GM12864 (cell line): ENCODE measurements at regions not wholly inside any gene's neighbourhood (a gene's known extent, or its start where the extent isn't known, plus 50 kb on each side); places are given as distances from the start of the nearest gene placed in this dataset.

ENCODE experiments used
- DNase-seq: peaks from one replicate; pipeline ENCODE4 v3.0.0-alpha.2; 2011; ENCODE audit warnings: low read depth
- H3K4me3 ChIP-seq: 2 replicates; pipeline ENCODE4 v1.5.1; 2011; ENCODE audit warnings: mild to moderate bottlenecking, low read depth, low read length, control low read depth
- TF ChIP-seq, protein P1 (sequence below): IDR thresholded peaks from 2 replicates; pipeline ENCODE4 v1.5.1; 2011; ENCODE audit warnings: low read depth, mild to moderate bottlenecking, moderate library complexity, low read length, control low read depth, inconsistent platforms; ENCODE audit errors: missing control alignments

DNA sequence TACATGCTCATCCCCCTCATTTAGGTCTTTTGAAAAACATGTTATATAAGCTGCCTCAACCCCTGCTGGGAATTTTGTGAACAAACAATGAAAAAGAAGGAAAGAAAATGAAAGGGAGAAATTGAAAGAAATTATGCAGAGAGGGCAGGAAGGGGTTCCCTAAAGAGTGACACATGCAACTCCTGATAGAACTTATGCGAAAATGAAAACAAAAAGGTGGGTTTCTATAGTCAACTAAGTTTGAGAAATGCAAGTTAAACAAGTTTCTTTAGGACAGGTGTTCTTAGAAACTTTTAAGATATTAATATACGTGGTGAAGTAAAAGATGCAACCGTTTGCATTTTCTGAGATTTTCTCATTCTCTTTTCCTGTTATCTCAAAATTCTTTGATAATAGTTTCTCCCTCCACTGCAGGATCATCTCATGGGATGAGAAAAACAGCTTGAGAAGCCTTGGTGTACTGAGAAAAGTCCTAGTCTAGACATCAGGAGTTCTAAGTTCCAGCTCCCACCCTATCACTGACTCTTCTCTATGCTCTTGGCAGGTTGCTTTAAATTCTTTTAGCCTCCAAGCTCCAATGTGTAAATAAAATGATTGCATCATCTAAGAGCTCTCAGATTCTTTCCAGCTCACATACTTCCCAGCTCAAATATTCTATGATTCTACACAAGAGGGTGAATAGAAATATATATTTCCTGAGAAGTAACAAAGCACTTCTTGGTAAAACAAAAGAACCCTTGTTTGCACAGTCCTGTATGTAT, 109.2 kb downstream of the FAM76B start:
- TF ChIP-seq, protein P1, sequence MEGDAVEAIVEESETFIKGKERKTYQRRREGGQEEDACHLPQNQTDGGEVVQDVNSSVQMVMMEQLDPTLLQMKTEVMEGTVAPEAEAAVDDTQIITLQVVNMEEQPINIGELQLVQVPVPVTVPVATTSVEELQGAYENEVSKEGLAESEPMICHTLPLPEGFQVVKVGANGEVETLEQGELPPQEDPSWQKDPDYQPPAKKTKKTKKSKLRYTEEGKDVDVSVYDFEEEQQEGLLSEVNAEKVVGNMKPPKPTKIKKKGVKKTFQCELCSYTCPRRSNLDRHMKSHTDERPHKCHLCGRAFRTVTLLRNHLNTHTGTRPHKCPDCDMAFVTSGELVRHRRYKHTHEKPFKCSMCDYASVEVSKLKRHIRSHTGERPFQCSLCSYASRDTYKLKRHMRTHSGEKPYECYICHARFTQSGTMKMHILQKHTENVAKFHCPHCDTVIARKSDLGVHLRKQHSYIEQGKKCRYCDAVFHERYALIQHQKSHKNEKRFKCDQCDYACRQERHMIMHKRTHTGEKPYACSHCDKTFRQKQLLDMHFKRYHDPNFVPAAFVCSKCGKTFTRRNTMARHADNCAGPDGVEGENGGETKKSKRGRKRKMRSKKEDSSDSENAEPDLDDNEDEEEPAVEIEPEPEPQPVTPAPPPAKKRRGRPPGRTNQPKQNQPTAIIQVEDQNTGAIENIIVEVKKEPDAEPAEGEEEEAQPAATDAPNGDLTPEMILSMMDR: no peak
- H3K4me3 ChIP-seq: no peak overlapping the region
- no peak for DNase-seq

DNA sequence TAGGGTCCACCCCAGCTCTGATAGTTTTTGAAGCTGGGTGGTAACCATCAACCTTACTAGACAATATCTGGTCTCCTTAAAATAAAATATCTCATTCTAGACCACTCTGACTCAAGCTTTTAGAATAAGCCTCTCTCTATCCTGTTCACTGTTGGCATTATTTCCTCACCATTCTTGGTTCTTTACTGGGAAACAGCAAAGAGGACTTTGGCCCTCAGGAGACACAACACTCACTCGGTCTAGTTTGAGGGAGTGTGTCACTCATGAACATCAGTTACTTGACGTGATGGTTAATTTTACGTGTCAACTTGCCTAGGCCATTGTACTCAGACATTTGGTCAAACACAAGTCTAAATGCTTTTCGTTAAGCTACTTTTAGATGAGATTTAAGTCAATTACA, 110.6 kb downstream of the FAM76B start:
- no peak for DNase-seq
- H3K4me3 ChIP-seq: no peak overlapping the region
- TF ChIP-seq, protein P1: no peak

DNA sequence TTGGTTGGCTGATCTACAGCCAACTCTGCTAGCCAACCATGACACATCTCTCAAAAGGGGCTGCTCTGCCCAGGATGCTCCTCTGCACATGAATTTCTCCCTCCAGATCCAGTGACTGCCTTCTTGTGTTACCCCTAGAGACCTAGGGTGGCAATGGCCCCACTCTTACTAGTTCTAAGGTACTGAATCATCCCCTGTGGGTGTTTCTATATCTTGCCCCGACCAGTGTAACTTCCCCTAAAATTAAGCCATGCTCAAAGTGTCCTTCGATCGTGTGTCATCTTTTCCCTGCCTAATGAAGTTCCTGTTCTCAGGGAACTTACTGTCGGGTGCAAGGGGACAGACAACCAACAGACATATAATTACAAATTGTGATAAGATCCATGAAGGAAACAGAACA, 113.3 kb downstream of the FAM76B start:
- DNase-seq: no peak
- no peak overlapping the region for H3K4me3 ChIP-seq
- TF ChIP-seq, protein P1: no peak

DNA sequence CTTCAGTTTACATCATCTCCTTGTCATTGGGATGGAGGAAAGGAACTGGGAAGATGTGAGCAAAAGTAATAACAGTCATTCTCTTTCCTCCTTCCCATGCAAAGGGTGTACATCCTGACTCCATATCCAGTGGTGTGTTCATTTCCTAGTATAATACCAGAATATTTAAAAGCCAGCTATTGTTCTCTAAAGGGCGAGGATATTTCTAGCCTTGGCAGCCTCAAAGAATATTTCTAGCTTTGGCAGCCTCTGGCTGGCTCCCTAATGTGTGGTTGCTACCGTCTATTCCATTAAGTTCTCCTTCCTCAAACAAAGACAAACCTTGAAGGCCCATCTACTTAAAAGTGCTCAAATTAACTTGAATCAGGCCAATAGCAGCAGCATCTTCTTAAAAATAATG, 114.0 kb downstream of the FAM76B start:
- DNase-seq: no peak
- TF ChIP-seq, protein P1: no peak
- no peak overlapping the region for H3K4me3 ChIP-seq

DNA sequence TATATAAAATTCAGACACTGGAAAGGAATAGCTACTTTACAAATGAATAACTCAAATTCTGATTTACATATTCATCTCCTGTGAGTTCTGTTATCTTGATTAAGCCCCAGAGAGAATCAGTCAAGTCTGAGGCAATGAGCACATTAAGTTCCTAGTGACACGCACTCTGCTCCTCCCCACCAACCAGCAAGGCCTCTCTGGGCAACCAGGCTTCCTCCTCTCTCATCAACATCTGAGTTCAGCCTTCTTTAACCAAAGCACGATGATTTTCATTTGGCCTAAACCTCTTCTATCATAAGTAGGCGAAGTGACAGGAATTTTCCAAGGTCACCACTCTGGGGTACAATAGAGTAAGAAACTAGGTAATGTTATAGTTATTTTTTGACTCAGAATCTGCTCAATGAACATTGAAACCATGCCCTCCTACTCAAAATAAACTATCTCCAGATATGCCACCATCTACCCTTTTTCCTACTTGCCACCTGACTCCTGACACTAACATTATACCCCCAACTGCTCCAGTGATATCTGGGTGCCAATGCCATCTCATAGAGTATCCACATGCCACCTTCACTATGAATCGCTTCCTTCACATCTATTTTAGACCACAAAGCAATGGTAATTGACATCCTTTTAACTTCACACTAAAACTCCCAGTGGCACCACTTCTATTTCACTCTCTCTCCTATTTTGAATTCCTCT, 114.8 kb downstream of the FAM76B start:
- H3K4me3 ChIP-seq: no peak overlapping the region
- no peak for DNase-seq
- TF ChIP-seq, protein P1: no peak

DNA sequence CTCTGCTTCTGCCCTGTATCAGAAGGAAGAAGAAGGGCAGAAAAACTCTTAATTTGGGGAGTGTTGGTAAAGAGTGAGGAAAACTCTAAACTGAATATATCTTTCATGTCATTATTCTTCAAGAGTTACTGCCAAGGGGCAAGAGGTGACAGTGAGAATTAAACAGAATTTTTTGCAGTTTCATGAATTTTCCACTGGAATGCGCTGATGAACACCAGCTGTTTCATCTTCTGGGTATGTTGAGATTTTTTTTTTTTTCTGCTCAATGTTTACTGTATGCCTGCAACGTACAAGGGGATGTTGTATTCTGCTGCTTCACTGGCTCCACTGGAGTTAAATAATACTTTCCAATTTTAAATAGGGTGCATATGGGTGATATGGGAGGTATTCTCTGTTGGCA, 117.8 kb downstream of the FAM76B start:
- no peak for DNase-seq

More for the DNA sequence above, 117.8 kb downstream of the FAM76B start:
- TF ChIP-seq, protein P1: no peak
- H3K4me3 ChIP-seq: no peak overlapping the region
